GM18505 (cell line): ENCODE measurements at regions not wholly inside any gene's neighbourhood (a gene's known extent, or its start where the extent isn't known, plus 50 kb on each side); places are given as distances from the start of the nearest gene placed in this dataset.

Experiments used
- ATAC-seq: cut with Tn5 transposase; IDR thresholded peaks from one replicate; pipeline ENCODE4 v1.9.1; 2021; ENCODE audit not compliant: unreplicated experiment
- POLR2A ChIP-seq: IDR thresholded peaks from 4 replicates; pipeline ENCODE4 v1.6.1; 2011; ENCODE audit warnings: borderline replicate concordance; ENCODE audit not compliant: insufficient read depth, insufficient read length; ENCODE audit errors: extremely low read depth

GRCh38 chr1:182128502-182128901 is 67.0 kb upstream of the ZNF648 start:
- TF ChIP-seq POLR2A, result no peak
- no peak for ATAC-seq

DNA sequence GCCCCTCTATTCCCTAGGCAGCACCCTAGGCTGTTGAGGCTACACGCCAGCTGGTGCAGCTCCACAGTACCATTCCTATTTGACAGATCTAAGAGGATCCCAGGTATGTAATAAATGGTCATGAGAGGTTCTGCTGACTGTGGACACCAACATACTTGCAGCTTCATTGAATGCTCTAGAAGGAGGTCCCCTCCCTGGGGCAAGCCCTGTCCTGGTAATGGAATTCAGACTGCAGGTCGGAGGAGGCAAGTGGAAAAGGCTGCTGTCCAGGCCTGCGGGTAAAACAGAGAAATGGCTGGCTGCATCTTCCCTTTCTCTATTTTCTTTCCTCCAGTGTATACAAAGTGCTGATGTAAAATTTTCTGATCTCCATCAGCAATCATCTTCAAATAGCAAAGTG is 66.1 kb upstream of the ZNF648 start:
- no peak for TF ChIP-seq POLR2A
- ATAC-seq, result no peak

DNA sequence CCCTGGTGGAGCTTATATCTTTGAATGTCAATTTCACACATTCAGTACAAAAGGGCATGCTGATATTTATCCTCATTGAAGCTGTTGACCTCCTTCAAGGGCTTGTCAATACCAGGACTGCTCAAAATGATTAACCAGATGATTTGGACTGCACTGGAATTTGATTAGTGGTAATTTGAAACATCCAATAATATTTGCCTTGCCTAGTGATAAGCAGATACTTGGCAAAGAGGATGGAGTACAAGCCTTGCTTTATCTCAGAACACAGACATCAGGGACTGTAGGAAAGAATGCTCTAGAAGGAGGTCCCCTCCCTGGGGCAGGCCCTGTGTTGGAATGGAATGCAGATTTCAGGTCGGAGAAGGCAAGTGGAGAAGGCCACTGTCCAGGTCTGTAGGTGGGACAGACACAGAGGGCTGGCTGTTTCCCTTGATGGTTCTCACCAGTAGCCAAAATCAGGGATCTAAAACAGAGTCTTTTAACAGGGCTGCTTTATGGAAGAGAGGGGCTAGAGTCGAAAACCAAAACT is 64.8 kb upstream of the ZNF648 start:
- no peak for ATAC-seq
- TF ChIP-seq POLR2A, result no peak

DNA sequence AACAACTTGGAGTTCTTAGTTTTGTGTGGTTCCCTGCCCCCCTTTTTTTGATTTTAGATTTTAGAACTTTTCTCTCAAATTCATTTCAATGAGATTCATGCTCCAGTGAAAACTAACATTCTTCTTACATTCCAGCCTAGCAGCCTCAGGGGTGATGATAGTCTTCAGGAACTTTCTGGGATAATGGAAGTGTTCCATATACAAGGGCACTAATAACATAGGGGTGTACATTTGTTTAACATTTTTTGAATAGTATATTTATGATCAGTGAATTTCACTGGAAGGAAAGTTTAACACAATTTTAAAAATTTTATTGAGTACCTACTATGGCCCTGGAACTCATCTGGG is 61.4 kb upstream of the ZNF648 start:
- ATAC-seq, result no peak
- TF ChIP-seq POLR2A, result no peak

DNA sequence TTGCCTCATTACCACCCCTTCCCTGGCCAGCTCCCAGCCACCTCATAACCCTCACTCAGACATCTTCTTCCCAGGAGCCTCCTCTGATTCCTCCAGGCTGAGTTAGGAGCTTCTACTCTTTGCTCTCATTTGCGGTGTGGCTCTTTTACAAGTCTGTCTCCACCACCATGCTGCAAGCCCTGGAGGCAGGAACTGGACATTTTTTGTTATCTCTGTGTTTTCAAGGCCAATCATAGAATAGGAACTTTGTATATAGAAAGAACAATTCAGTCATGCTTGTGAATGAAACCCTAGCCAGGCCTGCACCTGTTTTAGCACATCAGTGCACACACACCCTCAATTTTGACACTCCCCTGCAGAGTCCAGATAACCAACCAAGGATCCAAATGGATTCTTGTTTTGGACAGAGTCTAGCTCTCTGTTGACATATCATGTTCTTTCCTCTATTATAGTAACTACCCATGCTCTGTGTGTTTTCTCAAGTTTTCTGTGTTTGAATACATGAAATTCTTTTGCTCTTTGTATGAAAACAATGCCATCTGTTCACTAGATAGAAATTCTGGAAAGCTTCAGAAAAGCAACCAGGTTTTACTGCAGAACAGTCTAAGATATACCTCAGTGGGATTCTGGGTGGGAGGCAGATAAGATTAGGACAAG is 60.9 kb upstream of the ZNF648 start:
- no peak for ATAC-seq
- TF ChIP-seq POLR2A, result no peak

DNA sequence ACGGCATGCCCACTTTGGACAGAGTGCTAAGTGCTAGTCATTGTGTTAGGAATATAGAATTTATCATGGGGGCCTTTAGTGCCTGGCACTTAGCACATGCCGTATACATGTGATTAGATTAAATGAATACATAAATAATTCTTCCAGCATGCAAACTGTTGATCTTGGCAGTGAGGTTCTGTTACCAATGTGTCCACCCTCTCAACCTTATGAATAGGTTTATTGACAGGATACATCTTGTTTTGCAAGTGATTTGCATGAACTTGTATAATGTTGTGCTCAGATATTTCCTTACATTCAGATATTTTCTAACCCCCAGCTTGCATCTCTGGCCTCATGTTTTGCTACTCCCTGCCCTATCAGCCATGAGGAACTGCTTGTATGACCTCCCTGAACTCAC is 60.3 kb upstream of the ZNF648 start:
- no peak for TF ChIP-seq POLR2A
- ATAC-seq, result no peak

- no peak for ATAC-seq
- TF ChIP-seq POLR2A, result no peak
Measured at GRCh38 chr1:182120411-182121258, 59.1 kb upstream of the ZNF648 start.

DNA sequence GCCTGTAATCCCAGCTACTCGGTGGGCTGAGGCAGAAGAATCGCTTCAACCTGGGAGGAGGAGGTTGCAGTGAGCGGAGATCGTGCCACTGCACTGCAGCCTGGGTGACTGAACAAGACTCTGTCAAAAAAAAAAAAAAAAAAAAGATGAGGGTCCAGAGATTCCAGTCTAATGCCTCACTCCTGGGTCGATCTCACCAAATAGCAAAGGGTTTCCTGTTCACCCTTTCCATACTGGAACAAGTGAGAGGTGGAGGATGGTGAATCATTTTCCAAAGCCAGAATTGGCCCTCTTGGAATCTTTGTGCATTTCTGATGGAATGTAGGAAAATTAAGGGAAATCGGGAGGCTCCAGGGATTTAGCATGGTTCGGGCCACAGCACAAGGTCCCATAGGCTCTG is 58.1 kb upstream of the ZNF648 start:
- no peak for ATAC-seq
- TF ChIP-seq POLR2A, result no peak

GRCh38 chr1:182118851-182119250 is 57.3 kb upstream of the ZNF648 start:
- ATAC-seq, result no peak
- TF ChIP-seq POLR2A, result no peak

DNA sequence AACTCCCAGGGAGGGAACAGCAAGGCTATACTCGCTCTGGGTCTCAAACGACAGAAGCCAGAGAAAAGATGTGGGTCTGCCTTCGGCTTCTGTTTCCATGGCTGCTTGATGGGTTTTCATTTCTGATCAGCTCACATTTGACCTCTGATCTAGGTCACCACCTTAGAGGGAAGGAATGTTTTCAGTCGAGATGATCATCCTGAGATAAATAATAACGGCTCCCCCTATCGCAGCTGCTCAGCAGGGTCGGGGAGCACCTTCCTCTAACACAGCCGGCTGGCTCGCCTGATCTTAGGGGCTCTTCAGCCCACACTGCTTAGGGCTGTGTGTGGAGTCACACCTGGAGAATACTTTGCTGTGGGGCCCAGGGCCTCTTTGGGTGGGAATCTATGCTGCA is 53.1 kb upstream of the ZNF648 start:
- TF ChIP-seq POLR2A, result no peak
- no peak for ATAC-seq

- no peak for TF ChIP-seq POLR2A
Measured at GRCh38 chr1:182113879-182114626, 52.5 kb upstream of the ZNF648 start.

GRCh38 chr1:182111496-182111895 is 50.0 kb upstream of the ZNF648 start:
- ATAC-seq, result no peak
- no peak for TF ChIP-seq POLR2A

More at GRCh38 chr1:182113879-182114626, 52.5 kb upstream of the ZNF648 start:
- ATAC-seq, result no peak
